ENCODE measurements at regions not wholly inside any gene's neighbourhood (a gene's known extent, or its start where the extent isn't known, plus 50 kb on each side); places are given as distances from the start of the nearest gene placed in this dataset.
A peak's percentile ranks its signal among the peaks of the same experiment; 100 is the strongest.

DNA sequence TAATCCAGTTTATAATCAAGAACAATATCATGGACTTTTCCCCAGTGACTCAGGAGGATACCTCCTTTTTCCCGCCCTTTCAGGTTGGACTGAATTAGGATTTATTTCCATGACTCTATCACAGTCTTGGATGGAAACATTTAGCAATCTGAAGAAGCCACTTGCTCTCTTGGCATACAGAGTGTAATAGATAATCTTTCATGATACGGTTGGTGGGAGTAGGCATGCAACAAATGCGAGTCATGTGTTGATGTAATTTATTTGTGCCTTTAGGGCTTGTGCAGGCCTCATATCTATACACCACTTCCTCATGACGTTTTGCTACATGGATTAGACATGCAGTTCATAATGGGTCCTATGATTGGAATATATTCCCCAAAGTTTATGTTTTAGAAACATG lies 54.2 kb upstream of the MCTP2 start:
- DNase-seq (ENCODE audit: low spot score) = no peak

DNA sequence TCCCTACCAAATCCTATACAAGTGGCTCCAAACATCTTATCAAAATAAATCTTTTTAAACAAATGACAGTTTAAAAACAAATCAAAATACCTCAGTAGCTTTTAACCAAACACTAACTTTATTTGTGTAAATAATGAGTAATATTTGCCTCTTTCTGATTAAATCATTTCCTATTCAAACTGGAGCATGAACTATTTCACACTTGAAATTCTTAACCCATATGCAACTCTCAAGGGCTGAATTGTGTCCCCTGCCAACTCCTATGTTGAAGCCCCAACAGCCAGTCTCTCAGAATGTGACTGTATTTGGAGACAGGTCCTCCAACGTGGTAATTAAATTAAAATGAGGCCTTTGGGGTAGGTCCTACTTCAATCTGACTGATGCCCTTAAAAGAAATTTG lies 55.9 kb upstream of the MCTP2 start:
- no peak for DNase-seq (ENCODE audit: low spot score)

GRCh38 chr15:94174399-94174802 lies 57.0 kb upstream of the MCTP2 start:
- DNase-seq (ENCODE audit: low spot score) = no peak

GRCh38 chr15:94168250-94168649 lies 63.1 kb upstream of the MCTP2 start:
- DNase-seq (ENCODE audit: low spot score) = no peak

DNA sequence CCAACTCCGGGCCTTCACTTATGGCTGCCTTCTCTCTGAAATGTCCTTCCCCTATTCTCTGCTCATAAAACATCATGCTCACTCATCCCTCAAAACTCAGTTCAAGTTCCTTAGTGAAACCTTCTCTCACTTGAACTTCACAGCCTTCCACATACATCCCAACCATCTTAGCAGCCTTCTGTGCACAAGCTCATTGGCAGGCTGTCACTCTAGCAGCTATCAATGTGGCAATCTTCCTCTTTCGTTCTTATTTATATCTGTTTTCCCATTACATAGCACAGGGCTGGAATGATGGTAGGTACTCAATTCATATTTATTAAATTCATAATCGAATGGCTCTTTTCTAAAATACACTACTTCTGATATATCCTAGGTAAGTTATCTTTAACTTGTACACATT lies 66.4 kb upstream of the MCTP2 start:
- DNase-seq (ENCODE audit: low spot score) = no peak

GRCh38 chr15:94164202-94164807 lies 67.1 kb upstream of the MCTP2 start:
- DNase-seq (ENCODE audit: low spot score) = peak; percentile 55

DNA sequence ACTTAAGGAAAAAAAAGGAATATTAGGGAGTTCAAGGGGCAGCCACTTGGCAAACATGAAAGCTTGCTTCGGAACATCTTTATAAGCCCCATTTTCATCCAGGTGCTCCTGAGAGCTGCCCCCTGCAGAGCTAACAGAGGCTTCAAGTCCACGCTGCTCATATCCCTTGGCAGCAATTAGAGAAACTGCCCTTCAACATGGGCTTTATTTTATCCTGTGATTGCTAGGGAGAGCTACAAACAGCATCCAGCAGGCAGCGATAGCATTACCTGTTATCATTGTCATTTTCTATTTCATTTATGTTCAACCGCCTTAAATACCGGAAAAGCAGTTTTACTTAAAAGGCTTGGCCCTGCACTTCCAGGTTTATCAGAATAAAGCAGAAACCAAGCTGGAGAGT lies 68.4 kb upstream of the MCTP2 start:
- DNase-seq (ENCODE audit: low spot score) = no peak

GRCh38 chr15:94154255-94154654 lies 77.1 kb upstream of the MCTP2 start:
- no peak for DNase-seq (ENCODE audit: low spot score)

DNA sequence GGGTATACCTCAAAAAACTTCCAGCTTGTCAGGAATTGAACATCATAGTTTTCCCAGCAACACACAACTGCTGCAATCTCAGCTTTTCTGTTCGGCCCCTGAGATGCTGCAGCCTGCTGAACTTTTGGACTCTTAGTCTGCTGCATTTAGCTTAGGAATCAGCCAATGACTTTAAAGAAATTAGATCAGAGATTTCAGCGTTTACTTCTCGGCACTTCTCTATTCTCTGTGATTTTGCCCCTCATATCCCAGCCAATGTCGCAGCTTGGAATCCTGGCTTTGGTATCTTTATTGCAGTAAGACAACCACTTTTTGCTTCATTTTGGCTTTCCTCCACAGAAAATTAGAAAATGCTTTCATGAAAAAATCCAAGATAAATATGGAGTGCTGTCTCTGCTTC lies 86.3 kb upstream of the MCTP2 start:
- DNase-seq (ENCODE audit: low spot score) = no peak

DNA sequence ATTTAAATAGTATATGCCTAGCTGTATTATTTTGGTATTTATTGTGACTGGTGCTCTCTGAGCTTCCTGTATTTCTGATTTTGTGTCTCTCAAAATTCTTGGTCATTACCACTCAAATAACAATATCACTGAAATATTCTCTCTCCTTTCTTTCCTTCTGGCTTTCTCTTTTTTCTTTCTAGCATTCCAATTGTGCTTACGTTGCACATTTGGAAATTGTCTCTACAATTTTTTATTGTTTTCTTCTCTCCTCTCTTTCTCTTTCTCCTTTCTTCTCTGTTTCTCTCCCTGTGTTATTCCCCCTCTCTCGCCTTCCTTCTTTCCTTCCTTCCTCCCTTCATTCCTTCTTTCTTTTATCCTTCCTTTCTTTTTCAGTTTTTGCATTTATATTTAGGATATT lies 89.6 kb upstream of the MCTP2 start:
- DNase-seq (ENCODE audit: low spot score) = no peak

DNA sequence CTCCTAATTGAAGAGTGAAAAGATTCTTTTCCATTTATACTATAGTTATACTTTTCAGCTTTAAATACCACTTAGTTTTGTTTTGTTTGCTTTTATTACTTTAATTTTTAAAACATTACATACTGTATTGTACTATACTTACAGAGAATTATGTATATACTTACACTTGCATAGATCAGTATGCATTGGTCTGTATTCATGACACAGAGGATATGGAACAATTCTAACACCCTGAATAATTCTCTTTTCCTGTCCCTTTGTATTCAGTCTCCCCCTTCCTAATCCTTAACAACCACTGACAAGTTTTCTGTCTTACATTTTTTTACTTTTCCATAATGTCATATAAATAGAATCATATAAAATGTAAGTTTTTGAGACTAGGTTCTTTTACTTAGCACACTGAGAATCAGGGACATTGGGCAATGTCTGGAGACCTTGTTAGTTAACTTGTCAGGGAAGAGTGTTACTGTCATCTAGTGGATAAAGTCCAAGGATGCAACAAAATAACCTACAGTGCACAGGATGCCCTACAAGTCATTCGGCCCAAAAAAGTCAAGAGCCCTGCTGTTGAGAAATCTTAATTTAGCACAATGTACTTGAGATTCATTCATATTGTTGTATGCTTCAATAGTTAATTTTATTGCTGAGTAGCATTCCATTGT lies 95.7 kb upstream of the MCTP2 start:
- DNase-seq (ENCODE audit: low spot score) = no peak

DNA sequence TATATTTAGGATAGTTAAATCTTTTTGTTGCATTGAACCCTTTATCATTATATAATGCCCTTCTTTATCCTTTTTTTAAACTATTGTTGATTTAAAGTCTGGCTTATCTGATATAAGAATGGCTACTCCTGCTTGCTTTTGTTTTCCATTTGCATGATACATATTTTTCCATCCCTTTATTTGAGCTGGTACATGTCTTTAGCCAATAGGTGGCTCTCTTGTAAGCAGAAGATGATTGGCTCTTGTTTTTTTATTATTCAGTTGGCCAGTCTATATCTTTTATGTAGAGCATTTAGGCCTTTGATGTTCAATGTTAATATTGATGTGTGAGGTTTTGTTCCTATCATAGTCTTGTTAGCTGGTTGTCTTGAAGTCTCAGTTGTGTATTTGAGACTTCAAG lies 99.5 kb upstream of the MCTP2 start:
- DNase-seq (ENCODE audit: low spot score) = no peak

DNA sequence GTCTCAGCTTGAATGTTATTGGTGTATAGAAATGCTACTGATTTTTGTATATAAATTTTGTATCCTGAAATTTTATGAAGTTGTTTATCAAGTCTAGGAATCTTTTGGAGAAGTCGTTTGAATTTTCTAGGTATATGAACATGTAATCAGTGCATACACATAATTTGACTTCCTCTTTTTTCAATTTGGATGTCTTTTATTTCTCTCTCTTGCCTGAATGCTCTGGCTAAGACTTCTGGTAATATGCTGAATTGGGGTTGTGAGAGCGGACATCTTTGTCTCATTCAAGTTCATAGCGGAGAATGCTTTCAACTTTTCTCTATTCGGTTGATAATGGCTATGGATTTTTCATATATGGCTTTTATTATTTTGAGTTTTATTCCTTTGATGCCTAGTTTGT lies 100.9 kb upstream of the MCTP2 start:
- DNase-seq (ENCODE audit: low spot score) = no peak

DNA sequence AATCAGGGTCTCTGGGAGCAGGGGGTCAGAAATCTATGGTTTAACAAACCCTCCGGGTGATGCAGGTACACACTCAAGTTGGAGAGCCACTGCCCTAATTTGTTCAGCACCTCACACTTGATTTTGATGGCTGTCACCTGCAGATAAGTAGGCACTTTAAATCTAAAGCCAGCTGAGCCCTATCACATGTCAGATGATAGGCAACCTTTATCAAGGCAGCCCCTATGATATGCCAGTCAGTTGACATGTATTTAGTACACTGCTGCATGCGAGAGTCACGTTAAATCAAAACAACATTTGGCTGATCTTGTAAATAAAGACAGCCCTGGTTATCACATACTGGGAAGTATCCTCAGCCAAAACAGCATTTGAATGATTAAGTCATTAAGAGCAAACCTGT lies 104.4 kb upstream of the MCTP2 start:
- no peak for DNase-seq (ENCODE audit: low spot score)

DNA sequence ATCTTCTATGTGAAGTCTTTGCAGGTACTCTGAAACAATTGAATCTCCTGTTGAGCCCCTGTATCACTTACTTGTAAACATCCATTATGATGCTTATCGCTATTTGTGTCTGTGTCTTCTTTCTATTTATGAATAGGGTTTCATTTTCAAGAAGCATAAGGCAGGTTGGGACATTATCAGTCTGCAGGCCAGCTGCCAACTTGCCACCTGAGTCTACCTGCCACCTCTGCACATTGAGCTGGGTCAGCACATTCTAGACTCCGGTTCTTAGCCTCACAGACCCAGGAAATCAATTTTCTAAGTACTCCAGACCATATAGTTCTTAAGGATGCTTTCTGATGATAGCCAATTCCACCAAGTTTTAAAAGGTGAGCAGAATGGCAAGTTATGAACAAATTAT lies 105.7 kb upstream of the MCTP2 start:
- no peak for DNase-seq (ENCODE audit: low spot score)

DNA sequence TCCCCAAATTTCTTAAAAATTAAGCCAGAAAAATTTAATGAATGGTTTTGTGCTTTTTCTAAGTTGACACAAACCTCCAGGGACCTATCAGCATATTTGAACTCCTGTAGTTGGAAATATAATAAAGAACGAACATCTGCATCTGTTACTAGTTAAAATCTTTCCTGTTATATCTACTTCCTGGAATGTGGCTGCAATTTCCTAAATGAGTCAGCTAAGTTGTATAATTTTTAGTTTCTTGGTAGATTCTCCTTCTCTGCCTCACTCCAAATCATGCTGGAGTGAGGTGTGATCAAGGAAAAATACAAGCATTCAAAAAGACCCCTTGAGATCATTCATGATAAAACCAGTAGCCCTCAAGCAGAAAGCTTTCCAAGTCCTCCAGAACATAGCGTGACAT lies 106.2 kb upstream of the MCTP2 start:
- no peak for DNase-seq (ENCODE audit: low spot score)

- no peak for DNase-seq (ENCODE audit: low spot score)
These were observed 108.8 kb upstream of the MCTP2 start for GRCh38 chr15:94122516-94122915.

DNA sequence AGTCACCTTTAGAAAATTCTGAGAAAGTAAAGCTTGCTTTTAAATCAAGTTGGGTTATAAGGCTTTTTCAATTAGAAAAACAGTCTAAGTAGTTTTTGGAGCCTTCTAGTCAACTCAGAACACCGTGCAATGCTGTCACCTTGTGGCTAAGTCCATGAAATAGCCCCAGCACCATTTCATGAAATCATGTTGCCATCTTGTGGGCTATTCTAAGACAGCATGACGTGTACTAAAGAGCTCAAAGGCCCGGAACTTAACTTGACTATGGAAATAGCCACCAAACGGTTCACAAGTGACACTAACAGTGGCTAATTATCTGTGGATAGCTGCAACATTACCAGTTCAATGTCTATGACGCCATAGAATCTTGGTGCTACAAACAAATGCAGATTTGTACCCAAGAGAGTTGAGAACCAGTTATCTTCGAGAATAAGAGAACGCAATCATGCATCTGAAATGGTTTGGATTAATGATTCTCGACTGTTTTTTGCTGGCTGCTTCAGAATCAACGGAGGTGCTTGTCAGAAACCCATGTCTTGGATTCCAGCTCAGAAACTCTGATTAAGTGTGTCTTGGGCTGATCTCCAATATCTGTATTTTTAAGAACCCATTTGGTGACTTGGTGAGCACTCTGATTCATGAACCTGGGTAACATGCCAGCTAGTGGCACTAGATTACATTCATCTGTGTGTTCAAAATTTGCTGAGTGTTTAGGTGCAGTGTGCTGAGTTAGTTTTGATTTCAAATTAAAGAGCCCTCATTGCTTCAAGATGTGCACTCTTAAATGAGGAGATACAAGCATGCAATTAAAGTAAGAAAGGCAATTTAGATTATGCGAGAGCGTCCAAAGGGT lies 111.2 kb upstream of the MCTP2 start:
- DNase-seq (ENCODE audit: low spot score) = peak; percentile 76

DNA sequence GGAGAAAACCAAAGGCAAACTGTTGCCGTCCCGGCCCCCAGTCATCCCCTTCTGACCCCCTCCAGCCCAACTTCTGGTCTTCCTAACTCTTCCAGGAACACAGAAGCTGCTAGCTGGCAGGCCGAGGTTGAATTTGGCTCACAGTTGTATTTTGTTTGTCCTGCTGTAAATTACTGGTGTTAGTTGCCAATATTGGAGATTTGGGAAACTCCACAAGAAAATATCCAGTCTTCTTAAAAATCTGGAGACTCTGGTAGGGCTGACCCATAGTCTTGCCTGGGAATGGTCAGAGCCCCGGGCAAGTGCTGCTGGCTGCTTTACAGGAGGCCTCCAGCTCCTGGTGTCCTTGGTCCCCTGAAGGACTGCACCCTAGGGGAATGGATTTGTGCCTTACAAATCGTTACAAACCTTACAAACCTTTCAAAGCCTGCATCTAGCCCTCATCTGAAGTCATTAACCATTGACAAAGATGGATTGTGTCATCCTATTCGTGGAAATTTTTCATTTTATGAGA lies 112.0 kb upstream of the MCTP2 start:
- DNase-seq (ENCODE audit: low spot score) = no peak

DNA sequence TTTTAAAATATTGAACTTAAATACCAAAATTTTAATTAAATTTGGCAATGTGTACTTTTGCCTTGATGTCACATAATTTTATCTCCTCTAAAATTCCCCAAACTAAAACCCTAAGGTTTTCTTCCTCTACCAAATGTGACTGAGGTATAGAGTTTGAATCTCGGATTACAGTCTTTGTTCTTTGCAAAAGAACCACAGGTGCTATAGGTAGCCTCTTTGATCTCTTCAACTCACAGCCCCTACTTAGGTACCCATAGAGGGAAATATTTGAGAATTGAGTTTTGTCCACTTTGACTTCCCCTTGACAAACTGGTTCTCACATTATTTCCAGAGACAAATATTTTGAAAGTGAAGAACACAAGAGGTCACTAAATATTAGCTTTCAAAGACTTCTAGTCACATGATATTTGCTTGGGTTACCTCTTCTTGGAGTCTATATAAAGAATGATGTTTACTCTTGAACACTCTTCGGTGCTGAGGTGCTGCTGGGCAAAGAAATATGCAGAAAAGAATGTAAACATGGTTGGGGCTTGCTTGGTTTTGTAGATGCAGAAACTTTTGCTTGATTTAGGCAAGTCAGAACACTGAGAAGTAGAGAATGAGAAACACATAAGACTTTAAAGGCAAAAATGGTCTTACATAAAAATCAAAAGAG lies 120.8 kb upstream of the MCTP2 start:
- no peak for DNase-seq (ENCODE audit: low spot score)

DNA sequence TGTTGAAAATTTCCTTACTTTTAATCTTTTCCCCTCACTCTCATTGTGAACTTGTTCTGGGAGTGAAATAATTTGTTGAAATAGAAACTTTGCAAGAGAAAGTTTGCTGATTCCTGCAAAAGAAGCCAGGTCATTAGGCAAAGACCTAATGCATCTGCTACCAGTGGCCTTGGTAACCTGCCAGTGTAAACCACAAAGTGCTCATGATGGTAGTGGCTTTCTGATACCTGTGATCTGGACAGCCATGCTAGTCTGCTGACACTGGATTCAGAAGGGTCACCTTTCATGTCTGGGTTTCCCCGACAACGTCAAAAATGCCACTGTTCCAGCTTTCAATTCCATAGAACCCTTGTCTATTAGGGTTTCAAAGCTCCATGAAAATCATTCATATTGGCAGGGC lies 123.7 kb upstream of the MCTP2 start:
- DNase-seq (ENCODE audit: low spot score) = no peak

- no peak for DNase-seq (ENCODE audit: low spot score)
These were observed 125.6 kb upstream of the MCTP2 start for GRCh38 chr15:94105760-94106159.
